ENCODE measurements at regions not wholly inside any gene's neighbourhood (a gene's known extent, or its start where the extent isn't known, plus 50 kb on each side); places are given as distances from the start of the nearest gene placed in this dataset.

DNA sequence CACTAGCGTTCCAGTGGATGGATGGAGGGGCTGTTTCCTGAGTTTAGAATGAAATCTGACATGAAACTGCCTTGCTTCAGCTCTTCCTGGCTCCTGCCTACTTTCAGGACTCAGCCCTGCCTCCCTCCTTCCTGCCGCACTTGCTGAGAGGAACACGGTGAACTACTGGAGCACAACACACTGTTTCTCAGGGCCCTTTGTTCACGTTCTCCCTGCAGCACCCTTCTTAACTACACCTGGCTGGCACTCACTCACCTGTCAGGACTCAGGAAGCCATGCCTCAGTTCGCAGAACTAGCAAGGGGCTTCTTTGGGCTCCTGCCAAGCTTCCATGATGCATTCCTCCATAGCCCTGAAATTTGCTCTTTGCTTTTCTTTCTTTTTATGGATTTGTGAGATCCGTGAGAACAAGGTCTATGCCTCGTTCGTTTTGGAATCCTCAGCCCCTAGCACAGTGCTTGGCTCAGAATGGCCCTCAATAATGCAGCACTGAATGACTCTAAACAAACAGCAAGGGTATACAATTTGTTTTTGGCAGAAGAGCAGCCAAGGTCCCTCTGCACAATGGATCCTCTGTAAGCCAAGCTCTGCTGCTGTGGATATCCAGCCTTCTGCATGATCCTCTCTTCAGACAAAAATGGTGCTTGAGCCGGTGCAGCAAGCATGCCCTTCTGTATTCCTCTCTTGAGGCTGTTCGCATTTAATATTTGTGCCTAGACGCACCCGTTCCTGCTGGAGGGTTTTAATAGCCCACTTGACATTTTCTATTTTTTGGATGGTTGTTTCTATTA, 357.0 kb downstream of the TSN start:
- peaks cover 11% of the 10 kb centered on the region for H3K27me3 Mint-ChIP-seq (ENCODE audit: low read depth, unreplicated experiment)
- Histone ChIP-seq H3K79me2 (ENCODE audit: insufficient read depth, low read length) (no peaks in the 10 kb centered on the region), H3K9me3 (ENCODE audit: insufficient read depth, low read depth, low read length) (no peaks in the 10 kb centered on the region), H3K27ac (ENCODE audit: low read depth, low read length) (no peak overlapping the region), H3K9ac (ENCODE audit: low read length) (no peak overlapping the region), H4K20me1 (ENCODE audit: insufficient read depth, low read length) (no peaks in the 10 kb centered on the region), H3K4me3 (ENCODE audit: insufficient read depth, low read depth, low read length) (no peak overlapping the region), H2AFZ (ENCODE audit: low read depth, low read length) (no peak overlapping the region), H3K27me3 (ENCODE audit: insufficient read depth, low read length) (no peaks in the 10 kb centered on the region), H3K36me3 (ENCODE audit: insufficient read depth, low read length) (no peaks in the 10 kb centered on the region), H3K4me1 (ENCODE audit: insufficient read depth, low read length) (no peaks in the 10 kb centered on the region), H3K4me2 (ENCODE audit: low read length) (no peak overlapping the region)
- peaks cover 2% of the 10 kb centered on the region for H3K4me1 Mint-ChIP-seq (ENCODE audit: low read depth, unreplicated experiment)
- H3K36me3 Mint-ChIP-seq (ENCODE audit: low read depth, unreplicated experiment) = peaks cover 3% of the 10 kb centered on the region
- no peak overlapping the region for H3K4me3 Mint-ChIP-seq (ENCODE audit: unreplicated experiment)
- no peaks in the 10 kb centered on the region for H3K9me3 Mint-ChIP-seq (ENCODE audit: unreplicated experiment)
- DNase-seq (ENCODE audit: low read depth) (no peak), FAIRE-seq (no peak)
- H3K27ac Mint-ChIP-seq (ENCODE audit: unreplicated experiment) = no peak overlapping the region
- TF ChIP-seq, protein P1, sequence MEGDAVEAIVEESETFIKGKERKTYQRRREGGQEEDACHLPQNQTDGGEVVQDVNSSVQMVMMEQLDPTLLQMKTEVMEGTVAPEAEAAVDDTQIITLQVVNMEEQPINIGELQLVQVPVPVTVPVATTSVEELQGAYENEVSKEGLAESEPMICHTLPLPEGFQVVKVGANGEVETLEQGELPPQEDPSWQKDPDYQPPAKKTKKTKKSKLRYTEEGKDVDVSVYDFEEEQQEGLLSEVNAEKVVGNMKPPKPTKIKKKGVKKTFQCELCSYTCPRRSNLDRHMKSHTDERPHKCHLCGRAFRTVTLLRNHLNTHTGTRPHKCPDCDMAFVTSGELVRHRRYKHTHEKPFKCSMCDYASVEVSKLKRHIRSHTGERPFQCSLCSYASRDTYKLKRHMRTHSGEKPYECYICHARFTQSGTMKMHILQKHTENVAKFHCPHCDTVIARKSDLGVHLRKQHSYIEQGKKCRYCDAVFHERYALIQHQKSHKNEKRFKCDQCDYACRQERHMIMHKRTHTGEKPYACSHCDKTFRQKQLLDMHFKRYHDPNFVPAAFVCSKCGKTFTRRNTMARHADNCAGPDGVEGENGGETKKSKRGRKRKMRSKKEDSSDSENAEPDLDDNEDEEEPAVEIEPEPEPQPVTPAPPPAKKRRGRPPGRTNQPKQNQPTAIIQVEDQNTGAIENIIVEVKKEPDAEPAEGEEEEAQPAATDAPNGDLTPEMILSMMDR (IDR thresholded peaks at IDR 0.05; ENCODE audit: insufficient read depth, low read depth, low read length) = no peak
- TF ChIP-seq EZH2 (IDR thresholded peaks at IDR 0.05; ENCODE audit: insufficient read depth, low read length) = no peak

DNA sequence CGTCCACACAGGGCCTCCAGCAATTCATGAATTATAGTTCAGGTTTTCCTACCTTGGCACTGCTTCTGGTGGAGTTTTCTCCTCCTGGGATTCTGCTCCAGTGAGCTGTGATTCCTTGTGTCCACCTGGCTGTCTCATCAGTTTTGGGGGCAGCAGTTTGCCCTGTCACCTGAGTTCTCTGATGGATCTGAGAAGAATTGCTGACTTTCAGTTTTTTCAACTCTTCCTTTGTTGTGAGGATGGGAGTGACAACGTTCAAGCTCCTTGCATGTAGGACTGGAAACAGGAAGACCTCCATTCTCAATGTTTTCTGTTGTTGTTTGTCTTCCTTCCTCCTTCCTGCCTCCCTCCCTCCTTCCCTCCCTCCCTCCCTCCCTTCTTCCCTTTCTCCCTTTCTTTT, 359.0 kb downstream of the TSN start:
- no peak overlapping the region for H3K4me3 ChIP-seq (ENCODE audit: insufficient read depth, low read depth, low read length)
- no peaks in the 10 kb centered on the region for H4K20me1 ChIP-seq (ENCODE audit: insufficient read depth, low read length)
- H3K9me3 ChIP-seq (ENCODE audit: insufficient read depth, low read depth, low read length) = no peaks in the 10 kb centered on the region
- no peaks in the 10 kb centered on the region for H3K79me2 ChIP-seq (ENCODE audit: insufficient read depth, low read length)
- no peak overlapping the region for H3K4me3 Mint-ChIP-seq (ENCODE audit: unreplicated experiment)
- H3K27me3 ChIP-seq (ENCODE audit: insufficient read depth, low read length) = no peaks in the 10 kb centered on the region
- H3K9ac ChIP-seq (ENCODE audit: low read length) = no peak overlapping the region
- FAIRE-seq (no peak), DNase-seq (ENCODE audit: low read depth) (no peak)
- TF ChIP-seq, protein P1 (IDR thresholded peaks at IDR 0.05; ENCODE audit: insufficient read depth, low read depth, low read length) = no peak
- H3K36me3 ChIP-seq (ENCODE audit: insufficient read depth, low read length) = no peaks in the 10 kb centered on the region
- no peak overlapping the region for H3K27ac Mint-ChIP-seq (ENCODE audit: unreplicated experiment)
- H2AFZ ChIP-seq (ENCODE audit: low read depth, low read length) = no peak overlapping the region
- H3K9me3 Mint-ChIP-seq (ENCODE audit: unreplicated experiment) = peaks cover 2% of the 10 kb centered on the region
- peaks cover 1% of the 10 kb centered on the region for H3K36me3 Mint-ChIP-seq (ENCODE audit: low read depth, unreplicated experiment)
- H3K27ac ChIP-seq (ENCODE audit: low read depth, low read length) = no peak overlapping the region
- H3K4me1 Mint-ChIP-seq (ENCODE audit: low read depth, unreplicated experiment) = no peaks in the 10 kb centered on the region
- H3K27me3 Mint-ChIP-seq (ENCODE audit: low read depth, unreplicated experiment) = peaks cover 7% of the 10 kb centered on the region
- no peaks in the 10 kb centered on the region for H3K4me1 ChIP-seq (ENCODE audit: insufficient read depth, low read length)
- H3K4me2 ChIP-seq (ENCODE audit: low read length) = no peak overlapping the region

DNA sequence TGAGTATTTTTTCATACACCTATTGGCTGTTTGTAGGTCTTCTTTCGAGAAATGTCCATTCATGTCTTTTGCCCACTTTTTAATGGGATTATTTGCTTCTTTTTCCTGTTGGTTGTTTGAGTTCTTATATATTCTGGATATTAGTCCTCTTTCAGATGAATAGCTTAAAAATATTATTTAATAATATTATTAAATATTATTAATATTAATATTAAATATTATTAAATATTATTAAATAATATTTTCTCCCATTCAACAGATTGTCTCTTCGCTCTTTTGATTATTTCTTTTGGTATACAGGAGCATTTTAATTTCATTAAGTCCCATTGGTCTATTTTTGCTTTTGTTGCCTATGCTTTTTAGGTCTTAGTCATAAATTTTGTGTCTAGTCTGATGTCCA, 361.9 kb downstream of the TSN start:
- Histone ChIP-seq H3K9ac (ENCODE audit: low read length) (no peak overlapping the region), H3K9me3 (ENCODE audit: insufficient read depth, low read depth, low read length) (no peaks in the 10 kb centered on the region), H3K4me1 (ENCODE audit: insufficient read depth, low read length) (no peaks in the 10 kb centered on the region), H2AFZ (ENCODE audit: low read depth, low read length) (no peak overlapping the region), H3K27ac (ENCODE audit: low read depth, low read length) (no peak overlapping the region), H4K20me1 (ENCODE audit: insufficient read depth, low read length) (no peaks in the 10 kb centered on the region), H3K79me2 (ENCODE audit: insufficient read depth, low read length) (no peaks in the 10 kb centered on the region), H3K4me3 (ENCODE audit: insufficient read depth, low read depth, low read length) (no peak overlapping the region), H3K4me2 (ENCODE audit: low read length) (no peak overlapping the region), H3K36me3 (ENCODE audit: insufficient read depth, low read length) (no peaks in the 10 kb centered on the region), H3K27me3 (ENCODE audit: insufficient read depth, low read length) (no peaks in the 10 kb centered on the region)
- Mint-ChIP-seq H3K27me3 (ENCODE audit: low read depth, unreplicated experiment) (no peaks in the 10 kb centered on the region), H3K36me3 (ENCODE audit: low read depth, unreplicated experiment) (peaks cover under 1% of the 10 kb centered on the region), H3K4me1 (ENCODE audit: low read depth, unreplicated experiment) (no peaks in the 10 kb centered on the region), H3K4me3 (ENCODE audit: unreplicated experiment) (no peak overlapping the region), H3K27ac (ENCODE audit: unreplicated experiment) (no peak overlapping the region), H3K9me3 (ENCODE audit: unreplicated experiment) (peaks cover 12% of the 10 kb centered on the region)
- TF ChIP-seq EZH2 (IDR thresholded peaks at IDR 0.05; ENCODE audit: insufficient read depth, low read length) = no peak
- TF ChIP-seq, protein P1 (IDR thresholded peaks at IDR 0.05; ENCODE audit: insufficient read depth, low read depth, low read length) = no peak
- no peak for DNase-seq (ENCODE audit: low read depth)
- no peak for FAIRE-seq
